ENCODE measurements at regions not wholly inside any gene's neighbourhood (a gene's known extent, or its start where the extent isn't known, plus 50 kb on each side); places are given as distances from the start of the nearest gene placed in this dataset.

DNA sequence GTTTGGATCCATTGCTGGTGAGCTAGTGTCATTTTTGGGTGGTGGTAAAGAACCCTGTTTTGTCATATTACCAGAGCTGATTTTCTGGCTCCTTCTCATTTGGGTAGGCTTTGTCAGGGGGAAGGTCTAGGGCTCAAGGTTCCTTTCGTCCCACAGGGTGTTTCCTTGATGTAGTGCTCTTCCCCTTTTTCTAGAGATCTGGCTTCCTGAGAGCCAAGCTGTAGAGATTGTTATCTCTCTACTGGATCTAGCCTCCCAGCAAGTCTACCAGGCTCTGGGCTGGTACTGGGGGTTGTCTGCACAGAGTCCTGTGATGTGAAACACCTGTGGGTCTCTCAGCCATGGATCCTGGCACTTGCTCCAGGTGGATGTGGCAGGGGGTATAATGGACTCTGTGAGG, 145.9 kb downstream of the HINT1 start:
- Histone ChIP-seq H3F3A (ENCODE audit: insufficient read depth, low read length) (no peaks in the 10 kb centered on the region), H3K36me3 (ENCODE audit: insufficient read depth, low read length) (no peaks in the 10 kb centered on the region), H3K9ac (ENCODE audit: low read length) (no peak overlapping the region), H3K27ac (ENCODE audit: low read depth, low read length, poor library complexity, severe bottlenecking) (no peak overlapping the region), H3K79me2 (ENCODE audit: insufficient read depth, low read length) (no peaks in the 10 kb centered on the region), H3K9me2 (ENCODE audit: low read depth, low read length) (no peaks in the 10 kb centered on the region), H3K27me3 (ENCODE audit: insufficient read depth, low read length) (no peaks in the 10 kb centered on the region), H4K20me1 (ENCODE audit: insufficient read depth, low read length) (no peaks in the 10 kb centered on the region), H2AFZ (ENCODE audit: low read length) (no peak overlapping the region), H3K4me1 (ENCODE audit: insufficient read depth, low read length, severe bottlenecking) (no peaks in the 10 kb centered on the region), H3K9me3 (ENCODE audit: low read length) (no peaks in the 10 kb centered on the region), H3K4me2 (ENCODE audit: low read length) (no peak overlapping the region), H3K4me3 (ENCODE audit: low read depth, low read length, poor library complexity, severe bottlenecking) (no peak overlapping the region)
- no peak for TF ChIP-seq EZH2 (IDR thresholded peaks at IDR 0.05; ENCODE audit: borderline replicate concordance, low read length)
- TF ChIP-seq, protein P1, sequence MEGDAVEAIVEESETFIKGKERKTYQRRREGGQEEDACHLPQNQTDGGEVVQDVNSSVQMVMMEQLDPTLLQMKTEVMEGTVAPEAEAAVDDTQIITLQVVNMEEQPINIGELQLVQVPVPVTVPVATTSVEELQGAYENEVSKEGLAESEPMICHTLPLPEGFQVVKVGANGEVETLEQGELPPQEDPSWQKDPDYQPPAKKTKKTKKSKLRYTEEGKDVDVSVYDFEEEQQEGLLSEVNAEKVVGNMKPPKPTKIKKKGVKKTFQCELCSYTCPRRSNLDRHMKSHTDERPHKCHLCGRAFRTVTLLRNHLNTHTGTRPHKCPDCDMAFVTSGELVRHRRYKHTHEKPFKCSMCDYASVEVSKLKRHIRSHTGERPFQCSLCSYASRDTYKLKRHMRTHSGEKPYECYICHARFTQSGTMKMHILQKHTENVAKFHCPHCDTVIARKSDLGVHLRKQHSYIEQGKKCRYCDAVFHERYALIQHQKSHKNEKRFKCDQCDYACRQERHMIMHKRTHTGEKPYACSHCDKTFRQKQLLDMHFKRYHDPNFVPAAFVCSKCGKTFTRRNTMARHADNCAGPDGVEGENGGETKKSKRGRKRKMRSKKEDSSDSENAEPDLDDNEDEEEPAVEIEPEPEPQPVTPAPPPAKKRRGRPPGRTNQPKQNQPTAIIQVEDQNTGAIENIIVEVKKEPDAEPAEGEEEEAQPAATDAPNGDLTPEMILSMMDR (IDR thresholded peaks at IDR 0.05; ENCODE audit: low read length), result no peak

DNA sequence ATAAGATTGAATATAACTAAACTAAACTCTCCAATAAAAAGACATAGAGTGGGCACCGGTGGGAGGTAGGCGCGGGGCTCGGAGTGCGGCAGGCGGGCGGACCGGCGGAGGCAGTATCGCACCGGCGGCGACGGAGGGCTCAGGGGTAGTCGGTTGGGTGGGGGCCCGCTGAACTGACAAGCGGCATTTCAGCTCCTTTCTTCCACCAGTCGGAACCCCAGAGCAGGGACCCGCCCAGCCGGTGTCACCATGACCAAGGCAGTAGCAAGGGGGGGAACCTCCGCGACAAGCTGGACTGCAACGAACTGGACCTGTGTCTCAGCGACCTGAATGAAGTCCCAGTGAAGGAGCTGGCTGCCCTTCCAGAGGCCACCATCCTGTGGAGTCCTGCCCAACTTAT, 156.7 kb downstream of the HINT1 start:
- no peak overlapping the region for H3K27ac ChIP-seq (ENCODE audit: low read depth, low read length, poor library complexity, severe bottlenecking)
- H3K79me2 ChIP-seq (ENCODE audit: insufficient read depth, low read length), result no peaks in the 10 kb centered on the region
- no peaks in the 10 kb centered on the region for H3K9me3 ChIP-seq (ENCODE audit: low read length)
- H3K4me1 ChIP-seq (ENCODE audit: insufficient read depth, low read length, severe bottlenecking), result no peaks in the 10 kb centered on the region
- H3K9ac ChIP-seq (ENCODE audit: low read length), result no peak overlapping the region
- H3F3A ChIP-seq (ENCODE audit: insufficient read depth, low read length), result no peaks in the 10 kb centered on the region
- H3K36me3 ChIP-seq (ENCODE audit: insufficient read depth, low read length), result no peaks in the 10 kb centered on the region
- no peaks in the 10 kb centered on the region for H3K27me3 ChIP-seq (ENCODE audit: insufficient read depth, low read length)
- H3K4me2 ChIP-seq (ENCODE audit: low read length), result no peak overlapping the region
- H2AFZ ChIP-seq (ENCODE audit: low read length), result no peak overlapping the region
- H3K4me3 ChIP-seq (ENCODE audit: low read depth, low read length, poor library complexity, severe bottlenecking), result no peak overlapping the region
- no peaks in the 10 kb centered on the region for H4K20me1 ChIP-seq (ENCODE audit: insufficient read depth, low read length)
- no peak for TF ChIP-seq EZH2 (IDR thresholded peaks at IDR 0.05; ENCODE audit: borderline replicate concordance, low read length)
- TF ChIP-seq, protein P1 (IDR thresholded peaks at IDR 0.05; ENCODE audit: low read length), result no peak
- H3K9me2 ChIP-seq (ENCODE audit: low read depth, low read length), result no peaks in the 10 kb centered on the region

- H3K4me3 ChIP-seq (ENCODE audit: low read depth, low read length, poor library complexity, severe bottlenecking), result no peak overlapping the region
- no peak for TF ChIP-seq EZH2 (IDR thresholded peaks at IDR 0.05; ENCODE audit: borderline replicate concordance, low read length)
- TF ChIP-seq, protein P1 (IDR thresholded peaks at IDR 0.05; ENCODE audit: low read length), result no peak
- no peak overlapping the region for H3K9ac ChIP-seq (ENCODE audit: low read length)
- no peaks in the 10 kb centered on the region for H3K36me3 ChIP-seq (ENCODE audit: insufficient read depth, low read length)
- no peaks in the 10 kb centered on the region for H3F3A ChIP-seq (ENCODE audit: insufficient read depth, low read length)
- no peaks in the 10 kb centered on the region for H3K79me2 ChIP-seq (ENCODE audit: insufficient read depth, low read length)
- no peak overlapping the region for H2AFZ ChIP-seq (ENCODE audit: low read length)
- H3K4me2 ChIP-seq (ENCODE audit: low read length), result no peak overlapping the region
- no peaks in the 10 kb centered on the region for H3K4me1 ChIP-seq (ENCODE audit: insufficient read depth, low read length, severe bottlenecking)
- H3K9me2 ChIP-seq (ENCODE audit: low read depth, low read length), result no peaks in the 10 kb centered on the region
- H3K9me3 ChIP-seq (ENCODE audit: low read length), result no peaks in the 10 kb centered on the region
- H3K27me3 ChIP-seq (ENCODE audit: insufficient read depth, low read length), result no peaks in the 10 kb centered on the region
- H3K27ac ChIP-seq (ENCODE audit: low read depth, low read length, poor library complexity, severe bottlenecking), result no peak overlapping the region
- H4K20me1 ChIP-seq (ENCODE audit: insufficient read depth, low read length), result no peaks in the 10 kb centered on the region
These were observed 158.9 kb downstream of the HINT1 start for GRCh38 chr5:131005963-131006684.
